Stimulated activated CD4-positive, alpha-beta T cell treated with anti-CD3 and anti-CD28 coated beads, Interleukin-1b, Interleukin-23, amount 100 ng/mL, for 24 hours (primary cell): ENCODE measurements at regions not wholly inside any gene's neighbourhood (a gene's known extent, or its start where the extent isn't known, plus 50 kb on each side); places are given as distances from the start of the nearest gene placed in this dataset.
"Not testable (repeated sequence)": the region's sequence is repeated elsewhere in the genome, so short reads cannot be mapped to it uniquely, and the experiment has no call there.

Source experiments
- DNase-seq, 4 experiments: peaks; one replicate each; pipeline ENCODE4 v3.0.0-alpha.2; 2020; ENCODE audit warnings: low read depth in 4 of 4, low spot score in 1 of 4

DNA sequence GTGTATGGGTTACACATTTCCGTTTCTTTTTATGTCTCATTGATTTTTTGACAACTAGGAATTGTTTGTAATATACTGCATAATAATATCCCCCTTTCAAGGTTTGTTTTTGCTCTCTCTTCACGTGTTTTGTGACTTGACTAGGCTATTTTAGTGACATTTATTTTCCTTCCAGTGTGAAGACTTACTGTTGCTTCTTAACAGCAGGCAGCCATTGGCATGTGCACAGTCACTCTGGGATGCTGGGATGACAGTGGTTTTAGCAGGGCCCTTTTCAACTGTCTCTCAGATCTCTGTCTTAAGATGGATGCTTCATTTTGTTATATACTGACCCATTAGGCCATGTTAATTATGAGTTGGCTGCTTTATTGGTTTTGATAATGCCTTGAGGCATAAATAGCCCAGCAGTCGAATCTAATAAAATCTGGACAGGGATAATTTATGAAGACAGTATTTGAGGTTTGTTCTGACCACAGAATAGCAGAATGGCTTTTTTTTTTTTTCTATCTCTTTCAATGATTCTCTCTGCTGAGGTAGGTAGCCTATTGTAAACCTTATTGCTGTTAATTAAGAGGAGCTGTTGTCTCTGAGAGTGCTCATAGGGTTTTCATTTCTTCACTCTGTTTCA lies 536.0 kb downstream of the GABRG2 start:
- no peak for DNase-seq

- DNase-seq: no peak
Observed at GRCh38 chr5:162607879-162608278, 540.3 kb downstream of the GABRG2 start.

GRCh38 chr5:162621726-162622263 lies 554.2 kb downstream of the GABRG2 start:
- not testable (repeated sequence) for DNase-seq

DNA sequence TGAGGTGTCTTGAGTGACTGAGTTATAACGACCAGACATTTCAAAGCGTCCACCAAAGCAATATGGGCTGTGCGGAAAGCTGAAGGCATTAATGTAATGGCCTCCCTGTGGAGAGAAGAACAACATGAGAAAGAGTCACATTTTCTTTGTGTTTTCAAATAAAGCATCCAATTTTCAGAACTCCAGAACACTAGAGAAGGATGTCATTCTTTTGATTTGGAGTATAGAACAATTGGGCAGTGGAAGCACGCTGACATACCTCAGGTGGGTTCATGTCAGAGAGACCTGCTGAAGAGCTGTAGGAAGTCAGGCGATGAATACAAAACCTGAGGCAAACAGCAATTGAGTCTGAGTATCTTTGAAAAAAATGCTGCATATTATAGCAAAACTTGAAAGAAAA lies 556.5 kb downstream of the GABRG2 start:
- DNase-seq: no peak

GRCh38 chr5:162637481-162637880 lies 569.9 kb downstream of the GABRG2 start:
- no peak for DNase-seq

DNA sequence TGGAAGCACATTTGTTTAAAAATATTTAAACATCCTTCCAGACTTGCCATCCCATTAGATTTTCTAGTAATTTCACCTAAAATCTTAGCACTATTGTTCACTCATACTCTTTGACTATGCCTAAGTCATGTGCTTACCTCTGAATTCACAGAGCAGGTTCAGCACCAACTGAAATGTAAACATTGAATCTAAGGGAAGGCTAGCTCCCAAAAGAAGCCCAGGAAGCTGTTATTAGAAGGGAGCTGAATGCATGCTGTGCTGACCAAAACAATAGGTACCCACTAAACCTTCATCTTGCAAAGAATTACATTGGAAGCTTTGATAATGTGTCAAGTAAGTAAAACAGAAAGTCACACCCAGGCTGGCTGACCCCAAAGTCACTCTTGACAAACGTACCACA lies 571.3 kb downstream of the GABRG2 start:
- DNase-seq: no peak

DNA sequence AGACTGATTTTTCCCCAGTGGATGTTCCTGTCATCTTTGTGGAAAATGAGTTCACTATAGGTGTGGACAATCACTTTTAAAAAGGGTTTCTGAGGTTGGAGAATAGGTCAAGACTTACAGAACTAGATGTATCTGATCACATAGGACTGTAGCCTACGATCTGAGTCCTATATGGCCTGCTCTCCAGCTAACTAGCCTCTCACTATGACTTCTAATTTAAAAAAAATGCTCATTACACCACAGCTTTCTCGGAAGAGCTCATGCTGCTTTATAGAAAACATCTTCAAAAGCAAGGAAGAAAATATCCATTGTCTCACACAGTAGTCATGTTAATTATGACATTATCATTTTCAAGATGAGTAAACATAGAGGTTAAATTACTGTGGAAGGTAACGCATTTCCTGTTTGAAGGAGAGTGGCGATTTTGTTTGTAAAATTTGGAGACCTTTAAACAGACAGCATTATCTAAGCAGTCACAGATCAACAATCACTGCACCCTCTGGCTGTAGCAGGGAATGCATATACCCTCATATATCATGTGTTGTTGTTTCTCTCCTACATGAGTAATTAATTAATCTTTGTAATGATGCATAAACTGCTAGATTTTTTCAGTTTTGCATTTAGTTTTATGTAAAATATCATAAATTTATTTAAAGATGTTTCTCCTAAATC lies 573.7 kb downstream of the GABRG2 start:
- DNase-seq: no peak

DNA sequence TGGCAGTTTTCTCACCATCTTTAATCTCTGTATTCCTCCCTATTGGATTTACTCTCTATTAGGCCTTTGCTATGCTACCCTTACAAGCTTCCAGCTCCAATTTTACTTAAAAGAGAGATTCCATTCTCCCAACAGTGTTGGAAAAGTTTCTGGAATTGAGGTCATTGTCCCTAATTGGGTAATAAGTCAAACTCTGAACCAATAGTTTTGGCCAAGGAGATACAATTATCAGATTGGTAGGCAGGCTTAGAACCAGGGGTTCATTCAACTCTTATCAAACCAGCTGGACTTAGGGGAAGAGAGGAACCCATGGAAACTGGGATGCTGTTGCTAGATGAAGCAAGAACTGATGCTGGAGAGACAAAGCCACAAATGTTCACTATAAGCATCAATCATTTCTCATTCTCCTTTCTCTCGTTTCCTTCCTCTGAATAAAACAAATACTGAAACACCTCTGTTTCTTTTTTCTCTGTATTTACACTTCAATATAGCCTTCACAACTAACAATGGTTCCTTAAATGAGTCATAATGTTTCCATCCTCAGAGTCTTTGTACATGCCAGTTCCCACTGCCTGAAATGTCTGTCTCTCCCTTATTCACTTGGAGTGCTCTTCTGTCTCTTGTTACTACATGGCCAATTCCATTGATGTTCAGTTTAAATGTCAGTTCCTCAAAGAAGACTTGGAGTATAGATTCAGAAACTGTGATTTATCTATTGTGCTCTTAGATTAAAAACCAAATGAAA lies 587.3 kb downstream of the GABRG2 start:
- no peak for DNase-seq

- DNase-seq: no peak
Observed at GRCh38 chr5:162657076-162657475, 589.5 kb downstream of the GABRG2 start.

GRCh38 chr5:162664846-162665245 lies 597.3 kb downstream of the GABRG2 start:
- no peak for DNase-seq

DNA sequence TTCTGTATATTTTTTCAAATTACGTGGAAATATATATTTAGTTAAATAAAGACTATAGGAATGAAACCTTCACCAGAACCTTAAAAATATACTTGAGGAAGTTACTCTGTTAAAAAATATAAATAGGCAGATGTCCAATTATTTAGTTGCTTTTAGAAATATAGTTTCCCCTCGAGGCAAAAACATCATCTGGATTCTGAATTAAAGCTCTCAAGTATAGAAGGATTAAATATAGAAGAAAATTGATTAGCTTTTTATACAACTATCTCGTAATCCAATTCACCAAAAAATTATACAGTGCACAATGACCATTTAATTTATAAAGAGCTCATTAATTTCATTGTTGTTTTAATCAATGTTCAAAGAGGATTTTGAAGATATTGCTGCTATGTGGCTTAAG lies 601.4 kb downstream of the GABRG2 start:
- DNase-seq: no peak

DNA sequence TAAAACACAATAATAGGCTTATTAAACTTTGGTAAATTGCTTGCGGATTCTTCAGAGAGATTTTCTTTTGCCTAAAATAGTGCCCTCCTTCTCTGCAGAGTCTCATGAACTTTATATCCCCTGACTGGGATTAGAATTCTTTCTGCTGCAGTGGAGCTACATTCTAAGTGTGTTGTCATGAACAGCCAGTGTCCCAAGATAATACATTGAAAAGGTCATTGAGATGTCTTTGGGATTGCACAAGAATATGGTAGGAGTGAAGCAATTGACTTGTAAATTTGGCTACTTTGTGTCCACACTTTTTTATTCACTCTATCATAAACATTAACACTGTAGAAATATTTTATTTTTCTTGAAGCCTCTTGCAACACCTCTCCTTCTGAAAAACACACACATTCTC lies 604.5 kb downstream of the GABRG2 start:
- no peak for DNase-seq

DNA sequence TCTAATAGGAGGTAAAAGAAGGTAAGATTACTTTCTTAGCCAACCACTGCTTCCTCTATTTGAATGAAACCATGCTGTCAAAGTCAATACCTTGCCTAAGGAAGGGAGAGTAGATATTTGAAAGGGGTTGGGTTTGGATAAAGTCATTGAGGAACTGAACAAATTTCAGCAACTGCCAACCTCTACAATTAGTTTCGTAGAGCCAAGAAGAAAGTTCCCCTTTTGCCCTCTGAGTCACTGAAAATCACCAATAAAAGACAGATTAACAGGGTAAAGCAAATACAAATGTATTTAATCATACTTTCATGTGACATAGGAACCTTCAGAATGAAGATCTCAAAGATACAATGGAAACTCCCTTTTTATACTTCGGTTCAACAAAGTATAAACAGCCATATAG lies 615.7 kb downstream of the GABRG2 start:
- DNase-seq: no peak

DNA sequence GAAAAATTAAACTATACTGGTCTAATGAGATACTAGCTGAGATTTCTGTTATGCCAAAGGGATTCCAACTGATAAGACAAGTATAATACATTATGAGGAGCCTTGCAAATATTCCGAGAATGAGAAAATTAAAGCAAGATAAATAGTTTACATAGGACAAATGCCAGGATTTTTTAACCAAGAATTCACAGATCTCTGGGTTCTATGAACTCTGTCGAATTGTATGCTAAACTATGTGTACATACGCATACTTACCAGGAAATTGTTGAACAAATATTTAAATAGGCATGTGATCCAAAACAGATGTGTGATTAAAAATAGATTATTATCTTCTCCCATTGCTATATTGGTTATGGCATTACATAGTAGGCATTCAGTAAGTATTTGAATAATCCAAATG lies 616.6 kb downstream of the GABRG2 start:
- DNase-seq: no peak

GRCh38 chr5:162685302-162685701 lies 617.7 kb downstream of the GABRG2 start:
- DNase-seq: no peak

GRCh38 chr5:162696272-162696671 lies 628.7 kb downstream of the GABRG2 start:
- DNase-seq: not testable (repeated sequence)

- DNase-seq: no peak
Observed at GRCh38 chr5:162699361-162699760, 631.8 kb downstream of the GABRG2 start.

DNA sequence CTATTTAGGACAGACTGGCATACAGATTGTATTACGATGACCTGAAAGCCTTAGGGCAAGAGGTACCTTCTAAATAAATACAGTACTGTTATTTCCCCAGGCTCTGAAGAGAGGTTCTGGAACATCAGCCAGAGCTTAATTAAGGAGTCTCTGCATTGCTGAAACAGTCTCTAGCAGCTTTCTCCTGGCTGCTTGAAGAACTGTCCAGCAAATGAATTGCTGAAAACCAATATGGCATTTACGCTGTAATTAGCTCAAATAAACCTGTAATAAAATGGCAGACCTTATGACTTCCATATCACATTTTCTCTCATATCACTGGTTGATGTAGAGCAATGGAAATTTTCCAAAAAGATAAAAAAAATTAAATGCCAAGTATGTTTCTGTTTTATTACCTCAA lies 636.3 kb downstream of the GABRG2 start:
- DNase-seq: no peak

DNA sequence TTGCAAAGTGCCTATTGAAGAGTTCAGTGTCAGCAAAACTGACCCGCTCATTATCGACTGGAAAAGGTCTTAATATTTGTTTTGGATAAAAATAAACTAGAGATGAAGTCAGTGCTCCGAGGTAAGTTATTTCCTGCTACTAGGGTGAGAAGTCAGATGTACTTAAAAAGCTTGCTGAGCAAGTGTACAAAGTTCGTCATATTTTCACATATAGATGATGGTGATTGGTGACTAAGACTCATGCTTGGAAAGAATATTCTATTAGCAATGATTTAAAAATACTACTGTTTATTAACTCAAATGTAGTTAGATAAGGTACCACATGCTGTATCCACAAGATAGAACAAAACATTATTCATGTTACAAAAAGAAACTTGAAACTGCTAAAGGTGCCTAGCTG lies 643.7 kb downstream of the GABRG2 start:
- no peak for DNase-seq

DNA sequence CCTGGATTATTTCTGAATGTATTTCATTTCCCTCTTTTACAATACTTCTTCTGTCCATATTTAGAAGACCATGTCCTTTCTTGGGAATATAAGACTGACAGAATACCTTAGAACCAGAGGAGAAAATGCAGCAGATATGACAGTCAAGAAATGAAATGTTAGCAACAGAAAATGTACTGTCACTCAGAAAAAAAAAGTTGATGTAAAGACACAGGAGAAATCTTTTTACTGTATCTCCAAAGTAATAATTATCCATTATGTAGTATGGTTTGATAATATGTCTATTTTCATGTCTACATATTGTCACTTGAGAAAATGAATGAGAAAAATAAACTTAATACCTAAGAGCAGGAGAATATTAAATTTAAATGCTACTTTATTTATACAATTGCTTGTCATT lies 652.1 kb downstream of the GABRG2 start:
- no peak for DNase-seq

DNA sequence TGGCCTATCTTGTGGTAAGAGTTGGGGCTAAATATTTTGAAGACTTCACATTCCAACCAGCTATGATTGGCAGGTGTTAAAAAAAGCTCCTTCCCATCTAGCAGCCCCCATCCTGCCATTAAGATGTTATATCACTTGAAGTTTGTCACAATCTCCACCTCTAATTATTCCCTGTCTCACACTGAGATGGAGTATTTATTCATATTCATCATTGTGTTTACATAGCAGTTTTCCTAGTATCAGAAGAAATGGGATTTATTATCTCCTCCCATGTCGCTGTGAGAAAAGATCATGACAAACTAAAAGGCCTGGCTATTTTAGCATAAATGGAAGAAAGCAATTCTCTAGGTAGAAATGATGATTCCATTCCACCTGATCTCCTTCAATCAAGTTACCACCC lies 653.6 kb downstream of the GABRG2 start:
- DNase-seq: no peak

DNA sequence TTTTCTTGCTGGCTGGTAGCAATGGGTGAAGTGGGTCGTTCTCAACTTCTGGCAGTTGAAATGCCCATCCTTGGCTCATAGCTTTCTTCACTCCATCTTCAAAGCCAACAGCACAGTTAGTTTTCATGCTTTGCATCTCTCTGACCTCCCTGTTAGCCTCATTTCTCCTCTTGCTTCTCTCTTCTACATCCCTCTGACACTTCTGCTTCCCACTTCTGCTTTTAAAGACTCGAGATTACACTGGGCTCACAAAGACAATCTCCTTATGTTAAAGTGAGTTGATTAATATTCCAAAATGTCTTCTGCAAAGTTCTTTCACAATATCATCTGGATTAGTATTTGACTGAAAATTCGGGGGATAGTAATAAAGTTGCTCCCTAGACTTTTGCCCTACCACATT lies 684.8 kb upstream of the CCNG1 start:
- DNase-seq: no peak
